Stimulated activated CD8-positive, alpha-beta memory T cell treated with anti-CD3 and anti-CD28 coated beads, Interleukin-4, amount 100 ng/mL, for 1 hour (primary cell): ENCODE measurements at regions not wholly inside any gene's neighbourhood (a gene's known extent, or its start where the extent isn't known, plus 50 kb on each side); places are given as distances from the start of the nearest gene placed in this dataset.
"Not testable (repeated sequence)": the region's sequence is repeated elsewhere in the genome, so short reads cannot be mapped to it uniquely, and the experiment has no call there.

Source experiments
- DNase-seq, 2 donors: peaks; one replicate each; pipeline ENCODE4 v3.0.0-alpha.2; 2020; ENCODE audit warnings: low read depth in 2 of 2, low spot score in 1 of 2

DNA sequence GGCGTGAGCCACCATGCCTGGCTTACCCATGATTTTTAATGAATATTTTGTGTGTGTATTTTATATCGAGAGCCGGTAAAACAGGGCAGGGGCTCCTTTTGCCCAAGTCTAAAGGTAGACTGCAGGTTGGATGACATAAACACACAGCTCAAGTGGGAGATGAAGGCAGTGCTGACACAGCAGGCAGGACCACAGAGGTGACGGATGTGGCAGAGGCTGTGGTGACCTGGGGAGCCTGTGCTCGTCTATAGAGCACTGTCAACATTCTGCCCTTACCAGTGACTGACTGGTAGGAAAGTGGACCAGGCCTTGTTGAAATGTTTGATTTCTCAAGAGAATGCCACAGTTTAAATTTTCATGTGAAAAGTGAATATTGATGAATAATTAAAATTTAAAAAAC lies 137.5 kb downstream of the ZFP64 start:
- peak in 1 of 2 donors; percentile 12 for DNase-seq

- DNase-seq, result no peak
Measured at GRCh38 chr20:52049001-52049731, 142.4 kb downstream of the ZFP64 start.

DNA sequence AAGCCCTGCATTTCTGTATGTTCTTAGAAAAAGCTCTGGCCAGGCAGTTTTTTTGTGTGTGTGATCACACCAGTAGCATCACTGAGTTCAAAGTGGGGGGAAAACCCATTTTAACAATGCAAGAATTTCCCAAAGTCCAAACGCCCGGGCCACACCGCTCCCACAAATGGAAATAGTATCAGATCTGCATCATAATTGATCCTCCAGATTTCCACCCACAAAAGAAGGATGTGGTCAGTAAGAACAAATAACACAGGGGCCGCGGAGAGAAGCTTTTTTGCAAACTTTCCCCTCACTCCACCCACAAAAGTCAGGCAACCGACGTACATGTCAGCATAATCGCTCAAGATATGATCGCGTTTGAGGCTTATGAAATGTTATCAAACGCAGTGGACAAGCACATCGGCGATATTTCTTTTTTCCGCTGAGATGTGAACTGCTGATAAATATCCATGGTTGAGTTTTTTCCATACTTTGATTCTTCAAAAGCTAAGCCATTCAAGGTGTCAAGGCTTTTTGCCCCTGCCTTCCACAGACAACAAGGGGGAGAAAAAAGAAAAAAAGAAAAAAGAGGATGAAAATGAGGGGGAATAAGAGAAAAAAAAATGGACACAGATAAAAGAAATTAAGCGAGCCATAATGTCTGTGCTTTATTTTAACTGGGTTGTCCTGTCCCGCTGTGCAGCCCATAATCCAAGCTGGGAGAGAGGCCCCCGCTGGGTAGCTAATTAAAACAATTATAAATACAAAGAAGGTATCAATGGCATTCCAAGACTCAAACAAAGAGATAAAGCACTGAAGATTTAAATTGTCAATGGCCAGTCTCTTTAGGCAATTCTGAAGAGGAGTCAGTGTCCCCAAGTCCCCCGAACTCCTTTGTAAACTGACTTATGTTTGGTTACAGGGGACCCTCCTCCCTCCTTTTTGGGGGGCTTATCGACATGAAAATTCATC lies 143.5 kb downstream of the ZFP64 start:
- DNase-seq, result no peak

DNA sequence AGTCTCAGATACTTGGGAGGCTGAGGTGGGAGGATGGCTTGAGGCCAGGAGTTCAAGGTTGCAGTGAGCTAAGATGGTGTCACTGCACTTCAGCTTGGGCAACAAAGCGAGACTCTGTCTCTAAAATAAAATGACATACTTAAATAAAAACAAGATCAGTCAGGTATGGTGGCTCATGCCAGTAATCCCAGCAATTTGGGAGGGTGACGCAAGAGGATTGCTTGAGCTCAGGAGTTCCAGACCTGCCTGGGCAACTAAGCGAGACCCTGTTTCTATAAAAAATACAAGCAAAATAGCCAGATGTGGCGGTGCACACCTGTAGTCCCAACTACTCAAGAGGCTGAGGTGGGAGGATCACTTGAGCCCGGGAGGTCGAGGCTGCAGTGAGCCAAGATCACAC lies 149.6 kb downstream of the ZFP64 start:
- no peak for DNase-seq

- DNase-seq, result no peak
Measured at GRCh38 chr20:52039790-52040189, 151.8 kb downstream of the ZFP64 start.

DNA sequence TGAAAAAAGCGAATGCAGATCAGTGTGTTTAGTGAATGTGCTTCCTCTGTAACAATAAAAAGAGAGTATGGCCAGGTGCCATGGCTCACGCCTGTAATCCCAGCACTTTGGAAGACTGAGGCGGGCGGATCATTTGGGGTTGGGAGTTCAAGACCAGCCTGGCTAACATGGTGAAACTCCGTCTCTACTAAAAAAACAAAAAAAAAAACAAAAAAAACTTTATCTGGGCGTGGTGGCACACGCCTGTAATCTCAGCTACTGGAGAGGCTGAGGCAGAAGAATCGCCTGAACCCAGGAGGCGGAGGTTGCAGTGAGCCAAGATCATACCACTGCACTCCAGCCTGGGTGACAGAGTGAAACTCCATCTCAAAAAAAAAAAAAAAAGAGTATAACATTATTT lies 152.9 kb downstream of the ZFP64 start:
- not testable (repeated sequence) for DNase-seq

DNA sequence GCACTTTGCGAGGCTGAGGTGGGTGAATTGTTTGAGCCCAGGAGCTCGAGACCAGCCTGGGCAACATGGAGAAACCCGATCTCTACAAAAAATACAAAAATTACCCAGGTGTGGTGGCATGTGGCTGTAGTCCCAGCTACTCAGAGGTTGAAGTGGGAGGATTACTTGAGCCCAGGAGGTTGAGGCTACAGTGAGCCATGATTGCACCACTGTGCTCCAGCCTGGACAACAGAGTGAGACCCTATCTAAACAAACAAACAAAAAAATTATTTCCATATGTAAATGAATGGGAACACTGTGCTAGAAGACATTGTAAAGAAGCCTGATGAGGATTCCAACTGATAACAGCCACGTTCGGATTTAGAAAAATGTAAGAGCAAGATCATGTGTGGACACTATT lies 154.2 kb downstream of the ZFP64 start:
- DNase-seq, result no peak

DNA sequence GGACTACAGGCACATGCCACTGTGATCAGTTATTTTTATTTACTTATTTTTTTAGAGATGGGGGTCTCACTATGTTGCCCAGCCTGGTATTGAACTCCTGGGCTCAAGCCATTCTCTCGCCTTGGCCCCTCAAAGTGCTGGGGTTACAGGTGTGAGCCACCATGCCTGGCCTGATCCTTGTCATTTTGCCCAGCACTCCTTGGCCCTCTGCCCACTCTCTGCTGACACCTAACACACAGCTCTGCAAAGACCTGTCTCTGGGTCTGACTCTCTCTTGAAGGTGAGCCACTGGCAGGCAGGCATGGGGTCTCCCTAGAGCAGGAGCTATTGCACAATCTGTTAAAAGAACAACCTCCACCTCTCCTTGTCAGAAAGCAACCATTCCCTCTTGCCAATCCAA lies 155.6 kb downstream of the ZFP64 start:
- no peak for DNase-seq

DNA sequence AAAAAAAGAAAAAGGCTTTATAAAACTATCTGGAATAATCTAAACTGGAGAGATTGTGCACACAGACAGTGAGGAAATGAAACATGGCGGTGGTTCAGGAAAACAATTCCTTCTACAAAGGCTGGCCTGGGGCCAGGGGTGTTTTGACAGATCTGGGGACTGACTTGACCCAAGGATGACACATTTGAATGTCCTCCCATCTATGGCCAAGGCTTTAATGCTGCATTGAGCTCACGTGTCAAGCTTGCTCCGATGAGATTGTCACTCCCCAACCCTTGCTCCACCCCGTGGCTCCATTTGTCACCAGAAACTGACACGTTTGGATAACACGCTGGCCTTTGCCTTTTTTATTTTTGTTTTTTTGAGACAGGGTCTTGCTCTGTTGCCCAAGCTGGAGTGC lies 156.1 kb downstream of the ZFP64 start:
- no peak for DNase-seq

DNA sequence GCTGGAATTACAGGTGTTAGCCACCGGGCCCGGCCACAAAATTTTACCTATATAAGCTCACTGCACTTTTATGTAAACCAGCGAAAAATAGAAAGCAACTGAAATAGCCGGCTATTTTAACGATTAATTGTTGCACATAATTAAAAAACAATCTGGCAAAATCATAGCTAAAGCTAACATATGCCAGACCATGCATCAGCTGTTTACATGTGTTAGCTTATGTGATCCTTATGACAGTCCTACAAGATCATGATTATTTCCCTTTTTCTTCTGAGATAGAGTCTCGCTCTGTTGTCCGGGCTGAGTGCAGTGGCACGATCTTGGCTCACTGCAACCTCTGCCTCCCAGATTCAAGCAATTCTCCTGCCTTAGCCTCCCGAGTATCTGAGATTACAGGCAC lies 157.0 kb downstream of the ZFP64 start:
- DNase-seq, result no peak

- DNase-seq, result no peak
Measured at GRCh38 chr20:52033313-52033712, 158.3 kb downstream of the ZFP64 start.

DNA sequence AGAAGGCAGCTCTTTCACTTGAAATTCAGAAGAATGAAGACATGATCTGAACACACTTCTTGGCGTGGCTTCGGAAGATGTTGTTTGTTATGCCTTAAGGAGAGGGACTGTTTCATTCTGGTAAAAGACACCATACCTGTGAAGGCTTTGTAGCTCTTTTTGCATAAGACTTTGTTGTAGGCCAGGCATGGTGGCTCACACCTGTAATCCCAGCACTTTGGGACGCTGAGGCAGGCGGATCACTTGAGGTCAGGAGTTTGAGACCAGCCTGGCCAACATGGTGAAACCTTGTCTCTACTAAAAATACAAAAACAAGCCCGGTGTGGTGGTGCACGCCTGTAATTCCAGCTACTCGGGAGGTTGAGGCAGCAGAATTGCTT lies 159.3 kb downstream of the ZFP64 start:
- DNase-seq, result not testable (repeated sequence)

DNA sequence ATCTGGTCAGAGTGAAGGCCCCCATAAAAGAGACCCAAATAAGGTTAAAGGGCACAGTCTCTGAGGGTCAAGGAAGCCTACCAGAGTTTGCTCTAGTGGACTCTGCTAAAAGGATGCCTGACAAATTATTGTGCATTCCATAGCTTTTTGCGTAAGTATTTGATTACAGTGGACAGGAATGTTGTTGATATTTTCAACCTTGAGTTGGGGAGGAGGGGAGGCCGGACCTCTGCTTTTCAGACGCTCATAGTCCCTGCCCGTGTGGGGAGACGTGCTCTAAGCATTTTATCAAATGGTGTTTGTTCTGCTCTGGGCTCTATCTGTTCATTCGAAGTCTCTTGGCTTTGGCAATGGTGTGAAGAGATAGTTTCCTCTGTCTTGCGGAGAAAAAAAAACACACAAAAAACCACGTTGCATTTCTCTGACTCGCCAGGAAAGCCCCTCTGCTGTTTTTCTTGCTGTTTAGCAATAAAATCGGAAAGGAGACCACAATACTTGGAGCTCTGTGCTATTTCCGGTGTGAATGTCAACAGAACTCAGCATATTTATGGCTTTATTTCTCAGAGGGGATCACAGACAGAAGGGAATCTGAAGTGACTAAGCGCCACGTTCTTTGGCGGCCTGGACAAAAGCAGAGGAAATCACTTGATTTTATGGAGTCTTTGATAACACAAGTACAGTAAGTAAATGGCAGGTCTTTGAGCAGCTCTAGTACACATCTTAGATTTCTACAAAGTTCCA lies 159.8 kb downstream of the ZFP64 start:
- no peak for DNase-seq

DNA sequence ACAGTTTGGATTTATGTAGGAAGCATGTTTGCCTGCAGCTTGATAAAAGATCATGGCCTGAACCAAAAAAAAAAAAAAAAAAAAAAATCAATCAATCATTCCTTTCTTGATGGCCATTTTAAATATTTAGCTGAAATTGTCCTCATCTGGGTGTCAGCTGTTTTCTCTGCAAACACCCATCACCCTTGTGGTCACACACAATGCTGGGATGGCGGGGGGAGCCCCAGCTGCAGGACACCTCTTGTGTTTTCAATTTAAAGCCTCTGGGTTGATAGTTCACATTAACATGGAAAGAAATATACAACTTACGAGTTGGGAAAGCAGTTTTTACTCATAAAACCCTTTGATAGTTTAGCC lies 160.4 kb downstream of the ZFP64 start:
- DNase-seq, result no peak

GRCh38 chr20:52029129-52029528 lies 162.4 kb downstream of the ZFP64 start:
- not testable (repeated sequence) for DNase-seq

DNA sequence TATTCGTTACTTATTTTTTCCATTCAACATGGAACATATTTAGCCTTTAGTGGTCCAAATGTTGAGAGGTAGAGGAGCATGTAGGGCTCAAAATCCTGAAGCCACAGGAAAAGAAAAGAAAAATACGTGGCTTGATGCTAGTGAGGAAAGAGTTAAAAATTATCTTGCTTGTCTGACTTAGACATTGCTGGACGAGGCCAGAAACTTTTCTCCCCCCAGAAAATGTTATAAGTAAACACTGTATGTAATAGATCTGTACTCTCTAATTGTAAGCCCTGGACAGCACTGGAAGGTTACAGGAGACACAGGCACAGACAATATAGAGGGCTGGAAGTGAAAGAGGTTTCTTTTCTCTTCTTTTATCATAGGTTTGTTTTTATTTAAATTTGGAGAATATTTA lies 165.6 kb downstream of the ZFP64 start:
- no peak for DNase-seq

- no peak for DNase-seq
Measured at GRCh38 chr20:52019313-52019712, 172.3 kb downstream of the ZFP64 start.

- DNase-seq, result no peak
Measured at GRCh38 chr20:52017669-52018317, 173.8 kb downstream of the ZFP64 start.

DNA sequence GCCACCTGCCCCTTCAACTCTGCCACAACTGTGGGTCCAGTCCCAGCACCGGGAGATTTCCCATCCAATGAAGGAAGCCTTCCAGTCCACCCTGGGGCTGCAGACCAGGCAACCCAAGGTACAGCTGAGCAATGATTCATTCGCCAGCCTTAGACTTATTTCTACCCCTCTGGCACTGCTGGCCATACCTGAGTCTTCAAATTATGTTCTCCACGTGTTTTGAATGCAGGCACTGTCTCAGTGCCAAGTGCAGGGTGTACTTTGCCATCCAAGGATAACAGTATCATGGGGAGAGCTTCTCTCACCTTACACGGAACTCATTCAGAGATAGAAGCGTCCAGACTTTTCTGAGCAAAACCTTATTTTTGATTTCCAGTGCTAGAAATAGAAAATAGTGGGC lies 175.6 kb downstream of the ZFP64 start:
- DNase-seq, result no peak

DNA sequence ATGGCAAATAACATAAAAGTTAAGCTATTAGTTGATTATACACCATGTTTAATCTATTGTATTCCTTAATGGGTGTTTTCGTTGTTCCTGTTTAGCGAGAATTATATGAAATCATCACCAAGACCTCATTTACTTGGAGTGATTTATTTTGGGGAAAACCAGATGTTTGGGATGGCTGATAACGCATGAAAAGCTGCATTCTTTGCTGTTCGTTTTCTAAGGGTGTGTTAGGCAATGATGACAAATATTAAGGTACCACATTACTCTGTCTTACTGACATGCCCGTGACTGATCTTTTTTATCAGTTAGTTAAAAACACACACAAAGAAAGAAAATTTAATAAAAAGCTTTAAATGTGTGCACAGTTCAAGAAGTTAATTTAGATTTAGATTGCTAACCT lies 176.4 kb downstream of the ZFP64 start:
- no peak for DNase-seq

GRCh38 chr20:52012079-52012478 lies 179.5 kb downstream of the ZFP64 start:
- no peak for DNase-seq
